GM03348 (cell line): ENCODE measurements at regions not wholly inside any gene's neighbourhood (a gene's known extent, or its start where the extent isn't known, plus 50 kb on each side); places are given as distances from the start of the nearest gene placed in this dataset.
"Not testable (repeated sequence)": the region's sequence is repeated elsewhere in the genome, so short reads cannot be mapped to it uniquely, and the experiment has no call there.

Source experiments
- DNase-seq: peaks from one replicate; pipeline ENCODE4 v3.0.0; 2012; ENCODE audit warnings: low spot score

GRCh38 chr3:170651260-170651845 lies 65.5 kb upstream of the SLC7A14 start:
- no peak for DNase-seq

- DNase-seq, result not testable (repeated sequence)
Measured at GRCh38 chr3:170650557-170650956, 64.7 kb upstream of the SLC7A14 start.

- peak; percentile 37 for DNase-seq
Measured at GRCh38 chr3:170644711-170645110, 58.8 kb upstream of the SLC7A14 start.

DNA sequence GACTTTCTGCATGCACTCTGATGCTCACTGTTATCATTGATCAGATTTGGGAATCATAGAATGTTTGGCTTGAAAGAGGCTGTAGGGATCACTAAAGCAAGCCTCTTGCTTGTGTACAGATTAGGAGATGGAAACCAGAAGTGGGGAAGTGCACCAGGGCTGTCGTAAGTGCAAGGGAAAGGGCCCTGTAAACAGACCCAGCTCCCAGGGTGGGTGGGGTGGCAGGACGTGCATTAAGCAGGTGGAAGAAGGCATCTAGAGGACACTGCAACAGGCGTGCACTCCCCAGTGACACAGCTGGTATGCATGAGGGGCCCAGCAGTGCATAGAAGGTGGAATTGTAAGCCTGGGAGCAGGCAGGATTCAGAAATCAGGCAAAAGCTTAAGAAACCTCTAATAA lies 58.0 kb upstream of the SLC7A14 start:
- DNase-seq, result no peak

GRCh38 chr3:170642882-170643601 lies 57.2 kb upstream of the SLC7A14 start:
- DNase-seq, result no peak

- DNase-seq, result peak; percentile 52
Measured at GRCh38 chr3:170641510-170642236, 55.8 kb upstream of the SLC7A14 start.

DNA sequence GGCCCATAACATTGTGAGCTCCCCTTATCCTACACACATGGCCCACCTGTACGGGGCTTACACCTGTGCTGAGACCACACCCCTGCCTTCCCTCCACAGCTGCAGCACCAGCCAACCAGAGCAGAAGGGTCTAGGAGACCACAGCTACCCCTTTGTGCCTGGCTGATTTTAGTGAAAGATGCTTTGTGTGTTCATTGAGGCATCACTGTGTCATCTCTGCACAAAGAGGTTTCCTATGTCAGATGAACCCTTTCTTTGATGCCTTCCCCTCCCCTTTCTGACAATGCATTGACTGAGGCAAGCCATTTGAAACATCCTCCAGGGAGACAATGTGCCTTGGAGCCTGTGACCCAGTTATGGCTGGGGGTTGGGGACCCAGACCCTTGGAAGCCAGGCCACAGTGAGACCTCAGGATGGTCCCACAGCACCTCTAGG lies 54.9 kb upstream of the SLC7A14 start:
- DNase-seq, result no peak

GRCh38 chr3:170638988-170639387 lies 53.1 kb upstream of the SLC7A14 start:
- no peak for DNase-seq

DNA sequence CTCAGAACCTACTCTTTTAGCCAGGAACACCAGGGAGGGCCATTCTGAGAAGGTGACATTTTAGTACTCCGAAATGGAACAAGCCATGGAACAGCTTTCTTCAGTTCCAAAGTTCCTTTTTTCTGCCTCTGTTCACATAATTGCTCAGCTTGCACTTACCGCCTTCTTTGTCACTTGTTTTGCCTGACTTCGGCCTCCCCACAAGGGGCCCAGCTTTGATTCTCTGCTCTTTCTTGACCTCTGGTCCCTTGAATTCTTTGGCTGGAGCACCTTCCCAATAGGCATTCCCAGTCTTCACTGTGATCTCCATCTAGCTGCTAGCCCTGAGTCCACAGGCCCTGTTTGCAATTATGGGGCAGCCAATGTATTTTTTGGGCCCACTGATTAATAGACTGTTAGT lies 51.4 kb upstream of the SLC7A14 start:
- DNase-seq, result no peak

- DNase-seq, result no peak
Measured at GRCh38 chr3:170636400-170636973, 50.6 kb upstream of the SLC7A14 start.
